ES-I3 (cell line): ENCODE measurements at regions not wholly inside any gene's neighbourhood (a gene's known extent, or its start where the extent isn't known, plus 50 kb on each side); places are given as distances from the start of the nearest gene placed in this dataset.
A peak's percentile ranks its signal among the peaks of the same experiment; 100 is the strongest.

Experiments
- H3K36me3 ChIP-seq: 2 replicates; pipeline ENCODE4 v1.6.1; 2013; ENCODE audit warnings: mild to moderate bottlenecking, low read length, control low read depth, moderate library complexity; ENCODE audit not compliant: insufficient read depth
- H3K4me1 ChIP-seq: 2 replicates; pipeline ENCODE4 v1.6.1; 2013; ENCODE audit warnings: mild to moderate bottlenecking, control low read depth, low read length; ENCODE audit not compliant: insufficient read depth
- H3K9ac ChIP-seq: 2 replicates; pipeline ENCODE4 v1.6.1; 2013; ENCODE audit warnings: low read depth, mild to moderate bottlenecking, low read length, moderate library complexity
- H3K9me3 ChIP-seq: 2 replicates; pipeline ENCODE4 v1.6.1; 2013; ENCODE audit warnings: mild to moderate bottlenecking, low read length, moderate library complexity; ENCODE audit not compliant: control insufficient read depth, insufficient read depth

DNA sequence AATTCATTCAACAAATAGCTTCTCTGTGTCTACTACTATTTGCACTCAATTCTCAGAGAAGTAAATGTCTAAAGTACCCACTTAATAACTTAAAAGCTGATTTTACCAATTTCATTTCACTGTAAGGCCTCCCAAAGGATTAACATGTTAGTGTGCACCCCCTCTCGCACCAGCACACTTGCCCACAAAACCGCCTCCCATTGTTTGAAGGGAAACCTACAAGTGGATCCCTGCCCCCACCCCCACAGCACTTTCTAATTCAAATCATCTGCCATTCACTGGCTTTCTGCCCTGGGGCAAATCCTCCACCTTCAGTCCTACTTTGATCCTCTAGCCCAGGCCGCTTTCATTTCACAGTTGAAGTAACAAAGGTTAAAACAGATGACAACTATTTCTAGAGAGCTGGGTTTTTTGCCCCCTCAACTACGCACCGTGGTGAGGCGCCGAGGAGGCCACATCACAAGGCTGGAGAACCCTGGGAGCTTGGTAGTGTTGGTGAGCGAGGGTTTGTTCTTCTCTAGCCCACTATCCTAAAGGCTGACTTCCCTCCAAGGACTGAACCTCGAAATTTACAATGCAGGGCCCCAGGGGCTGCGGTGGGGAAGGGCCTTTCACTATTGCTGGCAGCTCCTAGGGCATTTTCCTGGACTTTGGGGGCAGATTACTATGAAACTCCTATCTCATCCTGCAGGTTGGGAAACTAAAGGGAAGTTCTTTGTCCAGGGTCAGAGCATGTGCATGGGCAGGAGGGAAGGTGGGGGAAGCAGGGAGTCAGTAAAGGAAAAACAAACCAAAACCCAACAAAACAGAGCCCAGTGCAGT, 517.4 kb upstream of the ZMIZ1 start:
- Histone ChIP-seq H3K4me1 (peaks cover 25% of the 10 kb centered on the region), H3K36me3 (no peaks in the 10 kb centered on the region), H3K9ac (peak overlapping the region; percentile 13; the same call in 1 of the 2 replicates), H3K9me3 (no peaks in the 10 kb centered on the region)

DNA sequence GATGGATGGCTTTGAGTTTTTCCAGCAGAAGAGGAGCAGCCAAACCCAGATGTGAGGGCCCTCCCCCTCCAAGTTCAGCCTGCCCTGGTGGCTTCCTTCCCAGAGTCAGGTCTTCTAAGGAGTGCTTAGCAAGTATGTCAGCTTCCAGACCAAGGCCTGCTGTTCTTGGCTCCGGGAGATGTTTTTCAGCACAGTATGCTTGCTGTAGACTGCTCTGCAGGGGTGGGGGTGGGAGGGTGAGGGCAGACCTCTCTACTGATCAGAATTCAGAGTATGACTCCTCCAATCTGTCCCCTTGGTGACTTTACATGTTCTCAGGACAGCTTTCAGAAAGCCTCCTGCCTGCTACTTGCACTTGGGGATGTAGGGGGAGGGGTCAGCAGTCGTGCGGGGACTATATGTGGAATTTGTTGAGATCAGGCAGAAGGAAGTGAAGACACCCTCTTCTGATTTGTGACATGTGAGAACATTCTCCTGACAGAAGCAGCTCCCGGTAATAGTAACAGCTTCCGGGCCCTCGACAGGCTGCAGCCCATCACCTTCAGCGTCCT, 516.4 kb upstream of the ZMIZ1 start:
- Histone ChIP-seq H3K4me1 (peaks cover 25% of the 10 kb centered on the region), H3K9ac (no peak overlapping the region), H3K36me3 (no peaks in the 10 kb centered on the region)

DNA sequence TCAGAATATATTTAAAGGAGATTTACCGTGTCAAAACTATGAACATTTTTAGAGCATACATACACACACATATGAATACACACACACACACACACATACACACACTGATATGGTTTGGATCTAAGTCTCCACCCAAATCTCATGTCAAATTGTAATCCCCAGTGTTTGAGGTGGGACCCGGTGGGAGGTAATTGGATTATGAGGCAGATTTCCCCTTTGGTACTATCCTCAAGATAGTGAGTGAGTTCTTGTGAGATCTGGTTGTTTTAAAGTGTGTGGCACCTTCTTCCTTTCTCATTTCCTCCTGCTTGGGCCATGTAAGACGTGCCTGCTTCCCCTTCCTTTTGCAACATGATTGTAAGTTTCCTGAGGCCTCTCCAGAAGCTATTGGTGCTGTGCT, 515.0 kb upstream of the ZMIZ1 start:
- H3K9ac ChIP-seq = no peak overlapping the region
- H3K36me3 ChIP-seq = no peaks in the 10 kb centered on the region
- peaks cover 25% of the 10 kb centered on the region for H3K4me1 ChIP-seq
- H3K9me3 ChIP-seq = no peaks in the 10 kb centered on the region

More for the DNA sequence above, 516.4 kb upstream of the ZMIZ1 start:
- no peaks in the 10 kb centered on the region for H3K9me3 ChIP-seq

DNA sequence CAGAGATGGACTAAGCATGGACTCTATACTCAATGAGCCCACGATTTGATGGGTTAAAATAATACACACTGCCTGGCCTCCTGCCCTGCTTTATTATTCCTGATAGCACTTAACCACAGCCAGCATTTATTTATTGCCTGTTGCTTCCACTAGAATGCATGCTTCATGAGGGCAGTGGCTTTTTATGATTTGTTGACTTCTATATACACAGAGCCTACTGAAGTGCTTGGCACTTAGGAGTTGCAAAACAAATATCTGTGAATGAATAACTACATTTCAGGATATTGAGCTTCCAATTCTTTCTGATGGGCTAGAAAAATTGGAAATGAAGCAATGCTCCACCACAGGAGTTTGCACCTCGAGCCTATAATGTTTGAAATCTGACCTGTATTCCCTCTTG, 513.6 kb upstream of the ZMIZ1 start:
- H3K36me3 ChIP-seq = no peaks in the 10 kb centered on the region
- H3K9me3 ChIP-seq = no peaks in the 10 kb centered on the region
- no peak overlapping the region for H3K9ac ChIP-seq
- peaks cover 31% of the 10 kb centered on the region for H3K4me1 ChIP-seq

DNA sequence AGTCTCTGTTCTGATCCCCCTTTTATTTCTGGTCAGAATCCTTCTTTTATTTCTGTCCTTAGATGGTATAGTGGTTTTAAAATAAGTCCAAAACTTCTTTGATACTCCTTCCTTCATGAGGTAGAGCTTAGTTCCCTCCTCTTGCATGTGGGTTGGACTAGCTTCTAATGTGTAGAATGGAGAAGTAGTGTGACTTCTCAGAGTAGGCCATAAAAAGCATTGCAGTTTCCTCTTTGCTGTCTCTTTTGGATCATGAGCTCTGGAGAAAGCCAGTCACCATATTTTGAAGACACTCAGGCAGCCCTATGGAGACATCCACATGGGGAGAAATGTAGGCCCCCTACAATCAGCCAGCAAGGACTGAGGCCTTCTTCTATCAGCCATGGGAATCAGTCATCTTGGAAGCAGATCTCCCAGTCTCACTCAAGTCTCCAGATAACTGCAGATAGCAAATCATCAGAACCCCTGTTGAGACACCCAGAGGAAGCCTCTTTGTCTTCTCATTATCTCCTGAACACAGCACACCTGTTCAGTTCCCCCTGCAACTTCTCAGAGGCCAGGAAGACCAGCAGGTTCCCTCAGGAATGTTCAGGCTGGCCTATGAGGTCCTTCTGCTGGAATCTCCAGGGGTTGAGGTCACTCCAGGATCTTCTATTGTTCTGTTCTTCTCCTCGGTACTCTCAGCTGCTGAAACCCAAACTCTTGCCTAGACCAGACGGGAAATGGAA, 511.9 kb upstream of the ZMIZ1 start:
- Histone ChIP-seq H3K4me1 (peaks cover 18% of the 10 kb centered on the region), H3K36me3 (no peaks in the 10 kb centered on the region), H3K9ac (no peak overlapping the region), H3K9me3 (no peaks in the 10 kb centered on the region)

DNA sequence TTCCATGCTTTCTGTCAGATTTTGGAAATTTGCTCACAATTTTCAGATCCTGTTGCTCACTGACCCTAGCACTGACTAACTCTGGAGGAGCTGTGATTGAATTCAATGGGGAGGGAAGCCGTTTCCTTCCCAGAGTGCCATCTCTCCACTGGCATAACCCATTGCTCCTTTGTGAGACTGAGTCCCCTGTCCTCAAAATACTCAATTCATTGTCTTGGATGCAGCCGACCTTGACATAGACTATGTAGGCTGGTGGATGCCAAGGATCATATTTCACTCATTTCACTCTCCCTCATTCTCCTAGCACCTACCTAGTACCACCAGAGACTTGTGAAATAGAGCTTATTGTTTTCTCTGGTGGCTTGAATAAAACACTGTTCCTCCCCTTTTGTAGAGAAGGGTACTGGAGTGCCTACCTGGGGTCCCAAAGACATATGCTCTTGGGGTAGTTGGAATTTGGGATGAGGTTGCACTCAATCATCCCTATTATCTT, 511.3 kb upstream of the ZMIZ1 start:
- Histone ChIP-seq H3K9me3 (no peaks in the 10 kb centered on the region), H3K4me1 (peaks cover 12% of the 10 kb centered on the region; the same call in 1 of the 2 replicates), H3K36me3 (no peaks in the 10 kb centered on the region), H3K9ac (no peak overlapping the region)

DNA sequence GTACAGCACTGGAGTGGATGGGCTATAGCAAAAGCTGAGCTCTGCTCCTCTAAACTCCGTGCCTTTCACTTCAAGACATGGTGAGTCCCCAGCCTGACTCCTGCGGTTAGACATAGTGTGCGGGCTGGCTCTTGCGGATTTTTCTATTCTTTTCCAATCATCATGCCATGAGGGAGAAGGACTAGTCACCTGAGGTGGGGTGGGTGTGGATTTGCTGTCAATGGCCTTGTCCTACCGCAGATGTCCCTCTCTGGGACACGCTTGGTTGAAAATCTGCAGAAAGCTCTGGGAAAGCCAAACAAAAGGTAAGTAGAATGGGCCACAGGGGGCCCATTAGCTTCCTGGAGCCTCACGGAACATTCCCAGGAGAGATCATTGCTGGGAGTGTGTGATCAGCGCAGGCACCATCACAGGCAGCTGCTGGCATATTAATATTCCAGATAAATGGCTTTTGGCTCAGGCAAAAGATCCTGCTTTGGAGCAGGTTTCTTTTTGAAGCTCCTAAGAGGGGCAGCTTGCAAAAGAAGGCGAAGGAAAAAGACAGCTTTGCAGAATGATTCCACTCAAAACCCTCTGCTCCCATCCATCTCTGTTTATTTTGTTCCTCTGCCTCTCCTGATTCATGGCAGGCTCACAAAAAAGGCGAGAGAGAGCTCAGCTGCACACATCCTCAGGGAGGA, 509.0 kb upstream of the ZMIZ1 start:
- Histone ChIP-seq H3K9me3 (no peaks in the 10 kb centered on the region), H3K9ac (no peak overlapping the region), H3K4me1 (peaks cover 8% of the 10 kb centered on the region; the same call in 1 of the 2 replicates), H3K36me3 (no peaks in the 10 kb centered on the region)

DNA sequence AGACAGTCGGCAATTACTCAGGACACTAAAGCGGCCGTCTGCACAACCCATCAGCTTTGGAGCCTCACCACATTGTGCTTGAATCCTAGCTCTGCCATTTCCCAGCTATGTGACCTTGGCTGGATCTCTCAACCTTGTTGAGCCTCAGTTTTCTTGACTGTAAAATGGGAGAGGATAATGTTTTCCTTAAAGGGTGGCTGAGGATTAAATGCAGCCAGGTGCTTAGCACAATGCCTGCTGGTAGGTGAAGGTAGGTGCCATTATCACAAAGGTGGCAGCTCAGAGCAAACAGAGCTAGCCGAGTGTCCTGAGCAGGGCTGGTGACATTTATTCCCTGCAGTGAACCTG, 508.5 kb upstream of the ZMIZ1 start:
- Histone ChIP-seq H3K9me3 (no peaks in the 10 kb centered on the region), H3K36me3 (no peaks in the 10 kb centered on the region), H3K4me1 (peaks cover 8% of the 10 kb centered on the region; the same call in 1 of the 2 replicates), H3K9ac (no peak overlapping the region)

DNA sequence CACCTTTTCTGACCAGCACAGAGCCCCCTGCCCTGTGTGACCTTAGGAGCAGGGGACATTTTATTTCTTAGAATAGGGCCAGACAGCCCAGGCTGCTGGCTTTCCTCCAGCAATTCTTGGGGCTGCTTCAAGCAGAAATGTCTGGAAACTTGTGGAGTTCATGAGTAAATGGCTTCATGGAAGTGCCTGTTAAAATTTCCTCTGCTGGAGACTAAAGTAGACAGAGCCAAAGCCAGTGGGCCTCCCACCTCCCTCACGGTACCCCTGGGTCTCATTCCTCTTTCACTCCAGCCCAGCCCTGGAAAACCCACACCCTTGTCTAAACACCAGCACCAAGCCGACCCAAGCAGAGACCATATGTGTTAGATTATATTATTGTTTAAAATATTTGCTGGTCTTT, 505.5 kb upstream of the ZMIZ1 start:
- no peaks in the 10 kb centered on the region for H3K36me3 ChIP-seq

DNA sequence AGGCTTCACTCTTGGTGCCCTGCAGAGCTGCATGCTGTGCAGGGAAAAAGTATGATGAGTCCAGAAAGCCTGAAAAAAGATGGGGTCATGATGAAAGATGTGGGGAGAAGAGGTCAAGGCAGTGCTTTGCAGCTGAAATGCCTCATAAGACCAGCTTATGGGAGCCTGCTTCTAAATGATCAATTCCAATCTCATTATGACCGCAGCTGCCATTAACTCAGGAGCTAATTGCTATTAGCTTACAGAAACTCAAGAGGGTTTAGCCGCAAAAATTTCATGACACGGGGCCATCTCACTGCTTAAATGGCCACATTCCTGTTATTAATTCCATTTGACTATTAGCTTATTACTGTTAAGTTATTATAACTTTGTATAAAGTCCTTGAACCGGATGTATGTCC, 502.9 kb upstream of the ZMIZ1 start:
- Histone ChIP-seq H3K4me1 (no peaks in the 10 kb centered on the region), H3K9me3 (no peaks in the 10 kb centered on the region)

More for the DNA sequence above, 505.5 kb upstream of the ZMIZ1 start:
- Histone ChIP-seq H3K9ac (no peak overlapping the region), H3K4me1 (peaks cover 8% of the 10 kb centered on the region; the same call in 1 of the 2 replicates), H3K9me3 (no peaks in the 10 kb centered on the region)

DNA sequence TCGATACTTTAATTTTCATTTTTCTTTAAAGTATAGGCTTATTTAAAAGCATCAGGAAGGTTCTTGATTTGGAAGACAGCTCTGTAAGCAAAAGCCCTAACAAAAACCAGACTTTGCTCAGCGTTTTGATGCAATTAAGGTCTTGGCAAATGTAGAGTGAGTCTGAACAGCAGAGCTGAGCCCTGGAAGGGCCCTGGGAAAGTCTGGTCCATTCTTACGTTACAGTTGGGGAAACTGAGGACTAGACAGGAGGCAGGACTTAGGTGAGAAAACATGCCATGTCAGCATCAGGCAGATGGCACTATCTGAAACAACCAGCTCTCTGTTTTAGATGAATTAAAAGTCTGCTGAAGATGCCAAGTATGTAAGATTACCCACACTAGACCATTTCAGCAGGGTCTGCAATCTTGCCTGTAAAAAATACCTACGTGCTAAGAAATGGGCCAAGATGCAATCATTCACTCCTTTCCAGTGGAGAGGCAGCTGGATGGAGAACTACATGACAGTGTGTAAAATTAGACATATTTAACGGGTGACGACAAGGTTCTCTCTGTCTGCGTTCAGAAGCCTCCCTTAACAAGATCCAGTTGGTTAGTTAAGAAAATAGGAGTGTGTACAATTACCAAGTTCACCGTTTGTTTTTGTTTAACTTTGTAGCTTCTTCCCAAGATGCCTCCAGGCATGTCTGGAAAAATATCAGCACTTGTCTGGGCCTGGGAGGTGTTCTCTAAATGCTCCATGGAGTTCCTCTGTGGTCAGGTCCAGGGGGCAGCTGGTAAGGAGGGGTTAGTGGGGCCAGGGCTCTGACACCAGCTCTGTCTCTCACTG, 502.3 kb upstream of the ZMIZ1 start:
- Histone ChIP-seq H3K9me3 (no peaks in the 10 kb centered on the region), H3K9ac (no peak overlapping the region), H3K4me1 (no peaks in the 10 kb centered on the region), H3K36me3 (no peaks in the 10 kb centered on the region)

More for the DNA sequence above, 502.9 kb upstream of the ZMIZ1 start:
- Histone ChIP-seq H3K36me3 (no peaks in the 10 kb centered on the region), H3K9ac (no peak overlapping the region)

DNA sequence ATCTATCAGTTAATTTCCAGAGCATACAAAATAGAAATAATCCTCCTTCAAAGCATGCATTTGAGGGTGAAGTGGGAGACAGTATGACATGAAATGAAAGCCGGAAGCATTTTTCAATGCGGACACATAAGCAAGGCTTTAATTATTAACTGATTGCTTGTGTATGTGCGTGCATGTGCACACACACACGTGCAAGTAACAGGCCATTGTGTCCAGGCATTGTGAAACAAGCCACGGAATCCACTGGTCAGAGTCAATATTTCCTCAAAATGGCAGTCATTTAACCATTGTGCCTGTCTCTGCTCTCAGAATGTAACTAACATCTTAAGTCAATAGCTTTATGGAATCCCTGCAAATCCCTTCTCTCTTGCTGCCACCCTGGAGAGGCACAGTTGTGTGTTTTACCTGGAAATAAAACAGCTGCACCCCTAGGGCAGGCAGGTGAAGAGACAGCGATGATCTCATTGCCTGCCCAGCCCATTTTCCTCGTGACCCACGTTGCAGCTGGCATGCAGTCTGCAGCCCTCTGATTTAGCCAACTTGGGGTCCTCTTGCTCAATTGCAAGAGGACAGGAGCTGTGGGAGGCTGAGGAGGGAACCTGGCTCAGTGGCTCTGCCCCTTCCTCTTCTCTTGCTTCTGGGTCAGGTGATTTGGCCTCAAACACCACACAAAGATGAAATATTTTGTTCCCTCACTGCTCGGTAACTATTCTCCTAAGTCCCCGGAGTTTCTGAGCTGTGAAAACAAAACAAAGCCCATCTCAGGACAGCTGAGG, 500.9 kb upstream of the ZMIZ1 start:
- no peaks in the 10 kb centered on the region; the same call in 1 of the 2 replicates for H3K9me3 ChIP-seq
- H3K4me1 ChIP-seq = no peaks in the 10 kb centered on the region
- H3K9ac ChIP-seq = no peak overlapping the region
- no peaks in the 10 kb centered on the region for H3K36me3 ChIP-seq

DNA sequence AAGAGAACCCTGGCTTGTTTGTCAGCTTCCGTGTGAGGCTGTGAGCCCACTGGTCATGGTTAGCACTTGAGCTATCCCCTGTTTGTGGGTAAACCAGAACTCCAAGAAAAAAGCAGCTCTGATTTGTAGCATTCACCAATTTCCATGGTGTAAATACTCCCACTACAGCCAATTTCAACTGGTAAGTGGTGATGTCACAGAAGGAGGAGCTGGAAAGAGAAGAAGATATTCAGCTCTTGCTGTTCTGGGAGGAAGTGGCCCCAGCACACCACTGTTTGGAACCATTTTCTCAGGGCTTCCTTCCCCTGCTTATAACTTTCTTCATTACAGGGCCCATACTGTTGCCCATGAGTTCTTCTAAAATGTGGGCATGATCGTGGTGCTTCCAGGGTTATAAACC, 500.1 kb upstream of the ZMIZ1 start:
- no peaks in the 10 kb centered on the region for H3K36me3 ChIP-seq
- H3K9me3 ChIP-seq = no peaks in the 10 kb centered on the region; the same call in 1 of the 2 replicates
- H3K4me1 ChIP-seq = no peaks in the 10 kb centered on the region
- H3K9ac ChIP-seq = no peak overlapping the region
